ENCODE measurements at regions not wholly inside any gene's neighbourhood (a gene's known extent, or its start where the extent isn't known, plus 50 kb on each side); places are given as distances from the start of the nearest gene placed in this dataset.

GRCh38 chr13:100815476-100816046 is 141.0 kb upstream of the TMTC4 start:
- peaks cover 14% of the 10 kb centered on the region for H3K9me3 Mint-ChIP-seq (ENCODE audit: low read depth)
- no peak overlapping the region for H3K4me3 Mint-ChIP-seq (ENCODE audit: unreplicated experiment)

GRCh38 chr13:100812982-100813584 is 138.5 kb upstream of the TMTC4 start:
- peaks cover 9% of the 10 kb centered on the region for H3K9me3 Mint-ChIP-seq (ENCODE audit: low read depth)
- no peaks in the 10 kb centered on the region for H3K36me3 Mint-ChIP-seq (ENCODE audit: low read depth)
- DNase-seq (ENCODE audit: low spot score) = no peak
- no peak overlapping the region for H3K4me3 Mint-ChIP-seq (ENCODE audit: unreplicated experiment)
- peaks cover 5% of the 10 kb centered on the region for H3K27me3 Mint-ChIP-seq (ENCODE audit: low read depth)
- H3K27ac Mint-ChIP-seq (ENCODE audit: unreplicated experiment) = no peak overlapping the region
- peaks cover 3% of the 10 kb centered on the region for H3K4me1 Mint-ChIP-seq (ENCODE audit: low read depth)
- no peak for TF ChIP-seq CTCF (IDR thresholded peaks at IDR 0.05)

More at GRCh38 chr13:100815476-100816046, 141.0 kb upstream of the TMTC4 start:
- peaks cover 2% of the 10 kb centered on the region for H3K27me3 Mint-ChIP-seq (ENCODE audit: low read depth)
- H3K4me1 Mint-ChIP-seq (ENCODE audit: low read depth) = peaks cover 3% of the 10 kb centered on the region
- peaks cover 1% of the 10 kb centered on the region for H3K36me3 Mint-ChIP-seq (ENCODE audit: low read depth)
- no peak for DNase-seq (ENCODE audit: low spot score)
- H3K27ac Mint-ChIP-seq (ENCODE audit: unreplicated experiment) = no peak overlapping the region
- no peak for TF ChIP-seq CTCF (IDR thresholded peaks at IDR 0.05)

GRCh38 chr13:100811928-100812327 is 137.3 kb upstream of the TMTC4 start:
- H3K27ac Mint-ChIP-seq (ENCODE audit: unreplicated experiment) = no peak overlapping the region
- peaks cover 5% of the 10 kb centered on the region for H3K27me3 Mint-ChIP-seq (ENCODE audit: low read depth)
- H3K9me3 Mint-ChIP-seq (ENCODE audit: low read depth) = no peaks in the 10 kb centered on the region
- no peak overlapping the region for H3K4me3 Mint-ChIP-seq (ENCODE audit: unreplicated experiment)
- peaks cover 3% of the 10 kb centered on the region for H3K4me1 Mint-ChIP-seq (ENCODE audit: low read depth)
- TF ChIP-seq CTCF (IDR thresholded peaks at IDR 0.05) = no peak
- no peak for DNase-seq (ENCODE audit: low spot score)
- no peaks in the 10 kb centered on the region for H3K36me3 Mint-ChIP-seq (ENCODE audit: low read depth)

- Mint-ChIP-seq H3K27me3 (ENCODE audit: low read depth) (peaks cover 5% of the 10 kb centered on the region), H3K27ac (ENCODE audit: unreplicated experiment) (no peak overlapping the region), H3K4me1 (ENCODE audit: low read depth) (peaks cover 3% of the 10 kb centered on the region), H3K36me3 (ENCODE audit: low read depth) (no peaks in the 10 kb centered on the region), H3K4me3 (ENCODE audit: unreplicated experiment) (no peak overlapping the region), H3K9me3 (ENCODE audit: low read depth) (no peaks in the 10 kb centered on the region)
- DNase-seq (ENCODE audit: low spot score) = no peak
- TF ChIP-seq CTCF (IDR thresholded peaks at IDR 0.05) = no peak
These were observed 136.7 kb upstream of the TMTC4 start for GRCh38 chr13:100811024-100811865.

GRCh38 chr13:100810481-100810880 is 135.9 kb upstream of the TMTC4 start:
- no peak for DNase-seq (ENCODE audit: low spot score)
- peaks cover 5% of the 10 kb centered on the region for H3K27me3 Mint-ChIP-seq (ENCODE audit: low read depth)
- no peaks in the 10 kb centered on the region for H3K36me3 Mint-ChIP-seq (ENCODE audit: low read depth)
- no peak overlapping the region for H3K27ac Mint-ChIP-seq (ENCODE audit: unreplicated experiment)
- no peaks in the 10 kb centered on the region for H3K9me3 Mint-ChIP-seq (ENCODE audit: low read depth)
- TF ChIP-seq CTCF (IDR thresholded peaks at IDR 0.05) = no peak
- peaks cover under 1% of the 10 kb centered on the region for H3K4me1 Mint-ChIP-seq (ENCODE audit: low read depth)
- H3K4me3 Mint-ChIP-seq (ENCODE audit: unreplicated experiment) = no peak overlapping the region
